ENCODE measurements at regions not wholly inside any gene's neighbourhood (a gene's known extent, or its start where the extent isn't known, plus 50 kb on each side); places are given as distances from the start of the nearest gene placed in this dataset.

DNA sequence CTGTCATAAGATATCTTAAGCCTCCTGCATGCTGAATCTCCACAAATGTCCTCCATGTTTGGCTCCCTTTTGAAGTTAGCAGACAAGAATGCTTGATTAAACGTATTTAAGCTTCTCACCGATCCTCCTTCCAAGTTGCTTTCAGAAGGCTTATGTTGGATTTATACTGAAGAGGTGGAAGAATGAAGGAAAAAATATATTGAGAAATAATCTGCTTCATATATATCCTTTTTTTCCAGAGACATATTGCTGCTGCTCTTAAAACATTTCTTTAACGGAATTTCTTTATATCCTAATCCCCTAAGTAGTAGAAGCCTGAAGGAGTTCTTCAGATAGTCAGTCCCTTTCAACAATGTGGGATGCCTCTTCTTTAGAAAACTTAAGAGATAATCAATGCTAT is 329.0 kb upstream of the MARCKS start:
- no peak for ATAC-seq
- CTCF ChIA-PET, result no interaction called here

DNA sequence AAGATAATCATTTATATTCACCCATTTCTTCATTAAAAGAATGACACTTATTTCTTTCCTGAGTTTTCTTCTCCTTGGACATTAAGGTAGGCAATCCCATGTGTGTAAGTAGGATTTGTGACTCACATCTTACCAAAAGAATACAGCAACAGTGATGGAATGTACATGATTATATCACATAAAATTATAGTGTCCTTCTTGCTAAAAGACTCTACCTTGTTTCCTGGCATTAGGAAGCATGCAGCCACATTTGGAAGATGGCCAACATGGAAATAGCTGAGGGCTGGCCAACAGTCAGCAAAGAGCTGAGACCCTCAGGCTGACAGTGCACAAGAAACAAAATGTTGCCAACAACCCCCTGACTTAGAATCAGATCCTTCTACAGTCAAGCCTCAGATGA is 327.9 kb upstream of the MARCKS start:
- Histone ChIP-seq H3K27ac (ENCODE audit: low read depth, low read length) (no peak overlapping the region), H3K9ac (ENCODE audit: low read length) (no peak overlapping the region), H3K4me1 (ENCODE audit: control insufficient read depth in 1 of 2, insufficient read depth in 2 of 2, low read length in 2 of 2) (no peaks in the 10 kb centered on the region), H3K79me2 (ENCODE audit: insufficient read depth, low read length) (no peaks in the 10 kb centered on the region), H2AFZ (ENCODE audit: low read depth, low read length, poor library complexity, severe bottlenecking) (no peak overlapping the region), H3K36me3 (ENCODE audit: control insufficient read depth in 1 of 2, insufficient read depth in 2 of 2, low read length in 2 of 2) (no peaks in the 10 kb centered on the region), H3K4me3 (replicated peaks in 1 of 2; ENCODE audit: low read depth in 1 of 2, low read length in 2 of 2) (no peak overlapping the region), H3K9me3 (ENCODE audit: control insufficient read depth in 1 of 2, insufficient read depth in 1 of 2, low read depth in 1 of 2, low read length in 2 of 2) (no peaks in the 10 kb centered on the region), H3K9me2 (ENCODE audit: insufficient read depth) (no peaks in the 10 kb centered on the region), H4K20me1 (ENCODE audit: insufficient read depth) (no peaks in the 10 kb centered on the region), H3K4me2 (ENCODE audit: low read length) (no peak overlapping the region), H3K27me3 (ENCODE audit: insufficient read depth, low read length) (no peaks in the 10 kb centered on the region)
- ChIA-PET CTCF (no interaction called here), RAD21 (ENCODE audit: low non-redundant PET in 1 of 2, low total read pairs in 2 of 2, uncharacterized antibody in 2 of 2, unreplicated experiment in 2 of 2) (no interaction called here), POLR2A (no interaction called here)
- intact Hi-C loops (cut with micrococcal nuclease), result no loop called here
- ATAC-seq (no peak), DNase-seq (ENCODE audit: low read depth, low spot score) (no peak)
- no TSS peak for BruUV-seq (replicated peaks)
- TF ChIP-seq, protein P1, sequence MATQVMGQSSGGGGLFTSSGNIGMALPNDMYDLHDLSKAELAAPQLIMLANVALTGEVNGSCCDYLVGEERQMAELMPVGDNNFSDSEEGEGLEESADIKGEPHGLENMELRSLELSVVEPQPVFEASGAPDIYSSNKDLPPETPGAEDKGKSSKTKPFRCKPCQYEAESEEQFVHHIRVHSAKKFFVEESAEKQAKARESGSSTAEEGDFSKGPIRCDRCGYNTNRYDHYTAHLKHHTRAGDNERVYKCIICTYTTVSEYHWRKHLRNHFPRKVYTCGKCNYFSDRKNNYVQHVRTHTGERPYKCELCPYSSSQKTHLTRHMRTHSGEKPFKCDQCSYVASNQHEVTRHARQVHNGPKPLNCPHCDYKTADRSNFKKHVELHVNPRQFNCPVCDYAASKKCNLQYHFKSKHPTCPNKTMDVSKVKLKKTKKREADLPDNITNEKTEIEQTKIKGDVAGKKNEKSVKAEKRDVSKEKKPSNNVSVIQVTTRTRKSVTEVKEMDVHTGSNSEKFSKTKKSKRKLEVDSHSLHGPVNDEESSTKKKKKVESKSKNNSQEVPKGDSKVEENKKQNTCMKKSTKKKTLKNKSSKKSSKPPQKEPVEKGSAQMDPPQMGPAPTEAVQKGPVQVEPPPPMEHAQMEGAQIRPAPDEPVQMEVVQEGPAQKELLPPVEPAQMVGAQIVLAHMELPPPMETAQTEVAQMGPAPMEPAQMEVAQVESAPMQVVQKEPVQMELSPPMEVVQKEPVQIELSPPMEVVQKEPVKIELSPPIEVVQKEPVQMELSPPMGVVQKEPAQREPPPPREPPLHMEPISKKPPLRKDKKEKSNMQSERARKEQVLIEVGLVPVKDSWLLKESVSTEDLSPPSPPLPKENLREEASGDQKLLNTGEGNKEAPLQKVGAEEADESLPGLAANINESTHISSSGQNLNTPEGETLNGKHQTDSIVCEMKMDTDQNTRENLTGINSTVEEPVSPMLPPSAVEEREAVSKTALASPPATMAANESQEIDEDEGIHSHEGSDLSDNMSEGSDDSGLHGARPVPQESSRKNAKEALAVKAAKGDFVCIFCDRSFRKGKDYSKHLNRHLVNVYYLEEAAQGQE (IDR thresholded peaks at IDR 0.05; ENCODE audit: low read depth), result no peak
- no peak for TF ChIP-seq YY1 (IDR thresholded peaks at IDR 0.05; ENCODE audit: extremely low read depth, insufficient replicate concordance, low read depth, low read length)
- TF ChIP-seq ZNF274 (IDR thresholded peaks at IDR 0.05; ENCODE audit: low read depth, low read length), result no peak
- TF ChIP-seq ELF1 (IDR thresholded peaks at IDR 0.05; ENCODE audit: borderline replicate concordance, low read depth), result no peak
- TF ChIP-seq ZFX (IDR thresholded peaks at IDR 0.05), result no peak
- TF ChIP-seq EZH2 (IDR thresholded peaks at IDR 0.05), result no peak
- TF ChIP-seq, protein P2, sequence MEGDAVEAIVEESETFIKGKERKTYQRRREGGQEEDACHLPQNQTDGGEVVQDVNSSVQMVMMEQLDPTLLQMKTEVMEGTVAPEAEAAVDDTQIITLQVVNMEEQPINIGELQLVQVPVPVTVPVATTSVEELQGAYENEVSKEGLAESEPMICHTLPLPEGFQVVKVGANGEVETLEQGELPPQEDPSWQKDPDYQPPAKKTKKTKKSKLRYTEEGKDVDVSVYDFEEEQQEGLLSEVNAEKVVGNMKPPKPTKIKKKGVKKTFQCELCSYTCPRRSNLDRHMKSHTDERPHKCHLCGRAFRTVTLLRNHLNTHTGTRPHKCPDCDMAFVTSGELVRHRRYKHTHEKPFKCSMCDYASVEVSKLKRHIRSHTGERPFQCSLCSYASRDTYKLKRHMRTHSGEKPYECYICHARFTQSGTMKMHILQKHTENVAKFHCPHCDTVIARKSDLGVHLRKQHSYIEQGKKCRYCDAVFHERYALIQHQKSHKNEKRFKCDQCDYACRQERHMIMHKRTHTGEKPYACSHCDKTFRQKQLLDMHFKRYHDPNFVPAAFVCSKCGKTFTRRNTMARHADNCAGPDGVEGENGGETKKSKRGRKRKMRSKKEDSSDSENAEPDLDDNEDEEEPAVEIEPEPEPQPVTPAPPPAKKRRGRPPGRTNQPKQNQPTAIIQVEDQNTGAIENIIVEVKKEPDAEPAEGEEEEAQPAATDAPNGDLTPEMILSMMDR (IDR thresholded peaks at IDR 0.05 in 2 of 3, conservative IDR thresholded peaks at IDR 0.05 in 1 of 3; ENCODE audit: borderline replicate concordance in 1 of 3, insufficient read depth in 1 of 3, low read depth in 2 of 3, low read length in 2 of 3), result no peak
- TF ChIP-seq SRF (IDR thresholded peaks at IDR 0.05; ENCODE audit: low read depth), result no peak
- TF ChIP-seq, protein P3, sequence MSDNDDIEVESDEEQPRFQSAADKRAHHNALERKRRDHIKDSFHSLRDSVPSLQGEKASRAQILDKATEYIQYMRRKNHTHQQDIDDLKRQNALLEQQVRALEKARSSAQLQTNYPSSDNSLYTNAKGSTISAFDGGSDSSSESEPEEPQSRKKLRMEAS (IDR thresholded peaks at IDR 0.05), result no peak
- no peak for TF ChIP-seq EGR1 (IDR thresholded peaks at IDR 0.05; ENCODE audit: low read depth)
- TF ChIP-seq RAD21 (IDR thresholded peaks at IDR 0.05; ENCODE audit: low read depth), result no peak
- TF ChIP-seq CEBPB (IDR thresholded peaks at IDR 0.05; ENCODE audit: low read depth), result no peak

More for the DNA sequence above, 329.0 kb upstream of the MARCKS start:
- no peaks in the 10 kb centered on the region for H3K9me3 ChIP-seq (ENCODE audit: control insufficient read depth in 1 of 2, insufficient read depth in 1 of 2, low read depth in 1 of 2, low read length in 2 of 2)
- no peaks in the 10 kb centered on the region for H3K79me2 ChIP-seq (ENCODE audit: insufficient read depth, low read length)
- no peaks in the 10 kb centered on the region for H3K9me2 ChIP-seq (ENCODE audit: insufficient read depth)
- H3K27me3 ChIP-seq (ENCODE audit: insufficient read depth, low read length), result no peaks in the 10 kb centered on the region
- no peak for DNase-seq (ENCODE audit: low read depth, low spot score)
- RAD21 ChIA-PET (ENCODE audit: low non-redundant PET in 1 of 2, low total read pairs in 2 of 2, uncharacterized antibody in 2 of 2, unreplicated experiment in 2 of 2), result no interaction called here
- intact Hi-C loops (cut with micrococcal nuclease), result no loop called here
- no peak overlapping the region for H3K4me2 ChIP-seq (ENCODE audit: low read length)
- POLR2A ChIA-PET, result no interaction called here
- H3K4me3 ChIP-seq (replicated peaks in 1 of 2; ENCODE audit: low read depth in 1 of 2, low read length in 2 of 2), result no peak overlapping the region
- H3K9ac ChIP-seq (ENCODE audit: low read length), result no peak overlapping the region
- H3K27ac ChIP-seq (ENCODE audit: low read depth, low read length), result no peak overlapping the region
- H4K20me1 ChIP-seq (ENCODE audit: insufficient read depth), result no peaks in the 10 kb centered on the region
- BruUV-seq (replicated peaks), result no TSS peak
- H3K4me1 ChIP-seq (ENCODE audit: control insufficient read depth in 1 of 2, insufficient read depth in 2 of 2, low read length in 2 of 2), result no peaks in the 10 kb centered on the region
- no peaks in the 10 kb centered on the region for H3K36me3 ChIP-seq (ENCODE audit: control insufficient read depth in 1 of 2, insufficient read depth in 2 of 2, low read length in 2 of 2)
- TF ChIP-seq FOSL1 (IDR thresholded peaks at IDR 0.05; ENCODE audit: low read depth) (no peak), EZH2phosphoT487 (IDR thresholded peaks at IDR 0.05; ENCODE audit: borderline replicate concordance) (no peak), JUND (IDR thresholded peaks at IDR 0.05) (no peak), POLR2AphosphoS5 (IDR thresholded peaks at IDR 0.05; ENCODE audit: low read depth, low read length) (no peak), EZH2 (IDR thresholded peaks at IDR 0.05) (no peak)
- TF ChIP-seq, protein P3 (IDR thresholded peaks at IDR 0.05), result no peak
- no peak overlapping the region for H2AFZ ChIP-seq (ENCODE audit: low read depth, low read length, poor library complexity, severe bottlenecking)
